Loucy (cell line): ENCODE measurements at regions not wholly inside any gene's neighbourhood (a gene's known extent, or its start where the extent isn't known, plus 50 kb on each side); places are given as distances from the start of the nearest gene placed in this dataset.

Experiments used
- EZH2phosphoT487 ChIP-seq: fragments of 200-600 bp; IDR thresholded peaks from 2 replicates; pipeline ENCODE4 v1.6.1; 2018; ENCODE audit warnings: antibody characterized with exemption, mild to moderate bottlenecking, moderate library complexity, borderline replicate concordance
- TF ChIP-seq, protein P1 (sequence below): fragments of 200-600 bp; sonication (generic); conservative IDR thresholded peaks from 2 replicates; pipeline ENCODE4 v1.5.1; 2014; ENCODE audit warnings: mild to moderate bottlenecking, antibody characterized with exemption, low read length

GRCh38 chrX:46015653-46016052, 529.6 kb downstream of the ZNF674 start:
- TF ChIP-seq, protein P1, sequence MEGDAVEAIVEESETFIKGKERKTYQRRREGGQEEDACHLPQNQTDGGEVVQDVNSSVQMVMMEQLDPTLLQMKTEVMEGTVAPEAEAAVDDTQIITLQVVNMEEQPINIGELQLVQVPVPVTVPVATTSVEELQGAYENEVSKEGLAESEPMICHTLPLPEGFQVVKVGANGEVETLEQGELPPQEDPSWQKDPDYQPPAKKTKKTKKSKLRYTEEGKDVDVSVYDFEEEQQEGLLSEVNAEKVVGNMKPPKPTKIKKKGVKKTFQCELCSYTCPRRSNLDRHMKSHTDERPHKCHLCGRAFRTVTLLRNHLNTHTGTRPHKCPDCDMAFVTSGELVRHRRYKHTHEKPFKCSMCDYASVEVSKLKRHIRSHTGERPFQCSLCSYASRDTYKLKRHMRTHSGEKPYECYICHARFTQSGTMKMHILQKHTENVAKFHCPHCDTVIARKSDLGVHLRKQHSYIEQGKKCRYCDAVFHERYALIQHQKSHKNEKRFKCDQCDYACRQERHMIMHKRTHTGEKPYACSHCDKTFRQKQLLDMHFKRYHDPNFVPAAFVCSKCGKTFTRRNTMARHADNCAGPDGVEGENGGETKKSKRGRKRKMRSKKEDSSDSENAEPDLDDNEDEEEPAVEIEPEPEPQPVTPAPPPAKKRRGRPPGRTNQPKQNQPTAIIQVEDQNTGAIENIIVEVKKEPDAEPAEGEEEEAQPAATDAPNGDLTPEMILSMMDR, result no peak
- TF ChIP-seq EZH2phosphoT487, result no peak
